Stimulated activated CD8-positive, alpha-beta memory T cell treated with anti-CD3 and anti-CD28 coated beads, Interleukin-2, amount 100 ng/mL, for 48 hours (primary cell): ENCODE measurements at regions not wholly inside any gene's neighbourhood (a gene's known extent, or its start where the extent isn't known, plus 50 kb on each side); places are given as distances from the start of the nearest gene placed in this dataset.
"Not testable (repeated sequence)": the region's sequence is repeated elsewhere in the genome, so short reads cannot be mapped to it uniquely, and the experiment has no call there.

Source experiments
- DNase-seq, 2 donors: peaks; one replicate each; pipeline ENCODE4 v3.0.0-alpha.2; 2020; ENCODE audit warnings: low read depth in 2 of 2

DNA sequence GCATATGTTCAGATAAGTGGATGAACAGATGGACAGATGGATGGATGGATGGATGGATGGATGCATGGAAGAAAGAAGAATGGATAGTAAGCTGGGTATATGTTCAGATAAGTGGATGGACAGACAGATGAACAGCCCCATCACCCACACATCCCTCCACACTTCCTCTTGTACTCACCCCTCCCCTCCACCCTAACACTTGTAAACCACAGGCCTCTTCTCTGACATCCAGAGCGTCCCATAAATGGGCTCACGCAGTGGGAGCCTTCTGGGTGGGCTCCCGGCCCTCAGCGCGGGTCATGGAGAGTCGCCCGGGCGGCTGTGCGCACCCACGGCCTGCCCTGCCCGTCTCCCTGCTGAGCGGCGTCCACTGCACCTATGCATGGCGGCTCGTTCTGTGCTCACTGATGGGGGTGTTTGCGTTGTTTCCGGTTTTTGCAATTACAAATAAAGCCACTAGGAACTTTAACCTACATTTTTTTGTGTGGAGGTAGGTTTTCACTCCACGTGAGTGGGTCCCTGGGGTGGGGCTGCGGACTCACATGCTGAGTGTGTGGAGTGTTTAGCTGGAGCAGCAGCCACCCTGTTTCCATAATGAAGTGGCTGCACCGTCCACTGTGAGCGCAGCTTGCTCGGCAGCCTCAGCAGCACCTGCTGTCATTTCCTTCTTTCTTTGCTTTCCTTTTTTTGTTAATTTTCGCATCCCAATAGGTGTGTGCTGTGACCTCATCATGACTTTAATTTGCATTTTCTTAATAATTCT, 78.8 kb upstream of the SFSWAP start:
- DNase-seq: not testable (repeated sequence)

DNA sequence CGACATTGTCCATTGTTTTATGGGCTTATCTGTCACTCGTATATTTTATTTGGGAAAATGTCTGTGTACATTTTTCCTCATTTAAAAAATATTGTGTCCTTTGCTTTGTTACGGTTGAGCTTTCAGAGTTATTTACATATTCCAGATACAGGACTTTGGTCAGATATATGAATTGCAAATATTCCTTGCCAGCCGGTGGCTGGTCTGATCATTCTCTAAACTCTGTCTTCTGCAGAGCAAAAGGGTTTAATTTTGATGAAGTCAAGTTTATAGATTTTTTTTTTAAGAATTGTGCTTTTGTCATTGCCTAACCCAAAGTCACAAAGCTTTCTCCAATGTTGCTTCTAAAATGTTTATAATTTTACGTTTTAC, 78.3 kb upstream of the SFSWAP start:
- DNase-seq: not testable (repeated sequence)

- not testable (repeated sequence) for DNase-seq
These were observed 77.3 kb upstream of the SFSWAP start for GRCh38 chr12:131633610-131634009.

DNA sequence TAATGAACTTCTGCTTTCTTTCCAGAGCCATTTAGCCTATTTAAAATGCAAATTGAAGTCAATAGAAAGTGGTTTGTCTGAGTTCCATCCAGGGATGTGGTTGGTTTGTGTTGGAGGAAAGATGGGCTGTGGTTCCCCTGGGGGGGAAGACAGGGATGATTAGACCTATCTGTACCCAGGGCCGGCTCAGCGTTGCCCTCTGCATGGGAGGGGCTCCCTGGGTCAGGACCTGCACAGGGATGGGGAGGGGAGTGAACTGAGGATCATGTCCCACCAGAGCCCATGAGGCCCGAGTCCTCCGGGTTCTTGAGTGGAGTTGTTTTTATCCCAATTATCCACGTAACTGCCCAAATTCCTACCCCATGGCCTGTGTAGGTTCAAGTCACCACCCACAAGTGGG, 76.9 kb upstream of the SFSWAP start:
- no peak for DNase-seq

DNA sequence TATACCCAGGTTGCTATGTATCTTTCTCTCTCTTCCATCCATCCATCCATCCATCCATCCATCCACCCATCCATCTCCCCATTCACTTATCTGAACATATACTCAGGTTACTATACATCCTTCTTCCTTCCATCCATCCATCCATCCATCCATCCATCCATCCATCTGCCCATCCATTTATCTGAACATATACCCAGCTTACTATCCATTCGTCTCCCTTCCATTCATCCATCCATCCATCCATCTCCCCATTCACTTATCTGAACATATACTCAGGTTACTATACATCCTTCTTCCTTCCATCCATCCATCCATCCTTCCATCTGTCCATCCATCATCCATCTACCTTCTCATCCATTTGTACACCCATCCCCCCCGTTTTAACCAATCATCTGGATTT, 75.9 kb upstream of the SFSWAP start:
- DNase-seq: not testable (repeated sequence)

GRCh38 chr12:131635491-131636122, 75.3 kb upstream of the SFSWAP start:
- DNase-seq: no peak

DNA sequence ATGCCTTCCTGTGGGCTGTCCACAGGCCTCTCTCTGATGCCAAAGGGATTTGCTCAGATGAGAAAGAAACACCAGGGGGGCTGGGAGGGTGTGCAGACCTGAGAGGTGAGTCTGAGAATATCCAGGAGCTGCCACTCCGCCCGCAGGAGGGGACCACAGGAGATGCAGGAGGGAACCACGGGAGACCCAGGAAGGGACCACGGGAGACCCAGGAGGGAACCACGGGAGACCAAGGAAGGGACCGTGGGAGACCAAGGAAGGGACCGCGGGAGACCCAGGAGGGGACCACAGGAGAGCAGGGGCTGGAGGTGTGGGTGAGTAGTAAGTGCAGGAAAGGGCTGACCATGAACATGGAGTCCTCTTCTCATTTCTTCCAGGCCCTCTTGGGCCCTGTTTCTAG, 74.6 kb upstream of the SFSWAP start:
- DNase-seq: no peak

DNA sequence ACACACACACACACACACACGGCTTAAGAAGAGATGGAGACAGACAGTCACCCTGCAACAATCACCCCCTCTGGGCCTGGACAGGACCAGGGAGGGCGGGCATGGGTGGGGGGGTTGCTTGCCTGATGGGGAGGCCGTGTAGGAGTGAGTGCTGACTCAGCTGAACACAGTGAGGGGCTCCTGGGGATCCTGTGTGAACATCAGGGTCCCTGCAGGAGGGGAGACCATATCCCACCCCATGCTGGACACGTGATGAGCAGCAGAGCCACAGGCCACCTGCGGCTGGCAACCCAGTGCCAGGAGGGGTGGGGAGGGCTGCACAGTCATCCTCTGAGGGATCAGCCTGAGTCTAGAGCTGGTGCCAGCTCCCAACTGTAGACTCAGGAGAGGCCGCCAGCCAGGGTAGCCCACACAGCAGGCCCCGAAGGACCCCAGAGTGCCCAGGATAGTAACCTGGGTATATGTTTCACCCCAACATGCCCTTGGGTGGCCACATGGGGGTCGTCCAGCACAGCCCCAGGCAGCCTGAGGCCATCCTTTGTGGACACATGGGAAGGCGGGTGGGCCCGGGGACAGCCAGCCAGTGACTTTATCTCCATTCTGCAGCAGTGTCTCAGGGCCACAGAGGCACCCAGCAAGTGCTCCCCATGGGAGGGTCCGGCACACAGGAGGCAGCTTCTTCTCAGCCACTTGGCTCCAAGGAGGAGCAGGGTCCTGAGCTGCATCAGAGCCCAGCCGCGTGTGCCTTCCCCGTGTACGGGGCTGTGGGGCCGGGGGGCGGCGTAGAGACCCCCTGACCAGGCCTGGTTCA, 73.7 kb upstream of the SFSWAP start:
- no peak for DNase-seq

DNA sequence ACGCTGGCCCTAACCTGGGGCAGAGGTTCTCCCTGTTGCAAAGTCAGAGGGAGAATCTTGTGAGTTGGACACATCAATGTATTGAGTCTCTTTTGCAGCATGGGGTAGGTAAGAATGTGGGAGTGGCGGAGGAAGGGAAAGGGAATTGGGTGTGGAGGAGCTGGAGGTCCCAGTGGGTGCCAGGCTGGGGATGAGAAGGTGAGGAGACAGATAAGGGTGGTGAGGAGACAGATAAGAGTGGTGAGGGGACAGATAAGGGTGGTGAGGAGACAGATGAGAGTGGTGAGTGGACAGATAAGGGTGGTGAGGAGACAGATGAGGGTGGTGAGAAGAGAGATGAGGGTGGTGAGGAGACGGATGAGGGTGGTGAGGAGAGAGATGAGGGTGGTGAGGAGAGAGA, 72.9 kb upstream of the SFSWAP start:
- no peak for DNase-seq

DNA sequence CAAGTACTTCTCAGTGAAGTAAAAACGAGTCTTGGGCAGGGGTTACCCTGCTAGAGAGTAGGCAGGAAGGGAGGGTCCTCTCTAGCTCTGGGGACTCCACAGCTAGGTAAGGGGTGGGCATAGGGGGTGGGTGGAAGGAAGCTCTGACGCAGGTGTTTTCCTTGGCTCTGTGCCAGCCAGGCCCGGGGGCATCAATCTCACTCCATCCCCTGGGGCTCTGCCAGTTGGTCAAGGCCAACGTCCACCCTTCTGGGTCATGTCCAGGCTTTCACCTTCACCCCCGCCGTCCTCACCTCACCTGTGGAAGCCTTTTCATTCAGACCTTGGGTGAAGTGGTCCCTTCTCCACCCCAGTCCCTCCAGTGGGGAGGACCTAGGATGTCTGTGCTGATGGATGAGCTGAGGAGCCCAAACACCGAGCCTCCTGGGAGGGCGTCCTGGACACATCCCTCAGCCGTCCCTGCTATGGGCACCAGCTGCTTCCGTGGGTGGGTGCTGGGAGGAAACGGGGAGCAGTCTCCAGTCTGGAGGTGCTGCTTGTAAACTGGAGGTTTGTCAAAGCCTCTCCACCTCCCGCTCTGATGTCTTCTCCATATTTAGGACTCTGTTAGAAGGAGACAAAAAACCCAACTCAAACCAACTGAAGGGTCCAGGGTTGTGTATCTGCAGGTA, 71.5 kb upstream of the SFSWAP start:
- no peak for DNase-seq

- DNase-seq: no peak
These were observed 70.4 kb upstream of the SFSWAP start for GRCh38 chr12:131640525-131640924.

GRCh38 chr12:131641315-131641714, 69.6 kb upstream of the SFSWAP start:
- no peak for DNase-seq

DNA sequence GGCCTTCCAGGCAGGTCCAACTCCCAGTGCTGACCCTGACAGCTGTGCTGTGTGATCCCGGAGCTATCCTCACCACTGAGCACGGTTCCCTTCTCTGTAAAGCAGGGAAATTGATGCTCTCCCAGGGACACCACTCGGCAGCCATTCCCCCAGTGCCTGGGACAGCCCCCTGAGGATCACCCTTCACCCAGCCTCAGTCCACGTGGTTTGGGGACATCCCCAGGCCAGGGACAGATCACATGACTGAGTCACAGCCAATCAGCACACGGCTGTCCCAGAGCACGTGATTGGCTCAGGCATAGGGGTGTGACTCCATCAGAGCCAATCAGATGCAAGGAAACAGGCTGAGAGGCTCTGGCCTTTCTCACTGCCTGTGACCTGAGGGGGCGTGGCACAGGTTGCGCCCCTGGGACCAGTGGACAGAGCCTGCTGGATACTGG, 68.8 kb upstream of the SFSWAP start:
- peak in 1 of 2 donors; percentile 12 for DNase-seq

GRCh38 chr12:131642771-131643170, 68.1 kb upstream of the SFSWAP start:
- DNase-seq: no peak

DNA sequence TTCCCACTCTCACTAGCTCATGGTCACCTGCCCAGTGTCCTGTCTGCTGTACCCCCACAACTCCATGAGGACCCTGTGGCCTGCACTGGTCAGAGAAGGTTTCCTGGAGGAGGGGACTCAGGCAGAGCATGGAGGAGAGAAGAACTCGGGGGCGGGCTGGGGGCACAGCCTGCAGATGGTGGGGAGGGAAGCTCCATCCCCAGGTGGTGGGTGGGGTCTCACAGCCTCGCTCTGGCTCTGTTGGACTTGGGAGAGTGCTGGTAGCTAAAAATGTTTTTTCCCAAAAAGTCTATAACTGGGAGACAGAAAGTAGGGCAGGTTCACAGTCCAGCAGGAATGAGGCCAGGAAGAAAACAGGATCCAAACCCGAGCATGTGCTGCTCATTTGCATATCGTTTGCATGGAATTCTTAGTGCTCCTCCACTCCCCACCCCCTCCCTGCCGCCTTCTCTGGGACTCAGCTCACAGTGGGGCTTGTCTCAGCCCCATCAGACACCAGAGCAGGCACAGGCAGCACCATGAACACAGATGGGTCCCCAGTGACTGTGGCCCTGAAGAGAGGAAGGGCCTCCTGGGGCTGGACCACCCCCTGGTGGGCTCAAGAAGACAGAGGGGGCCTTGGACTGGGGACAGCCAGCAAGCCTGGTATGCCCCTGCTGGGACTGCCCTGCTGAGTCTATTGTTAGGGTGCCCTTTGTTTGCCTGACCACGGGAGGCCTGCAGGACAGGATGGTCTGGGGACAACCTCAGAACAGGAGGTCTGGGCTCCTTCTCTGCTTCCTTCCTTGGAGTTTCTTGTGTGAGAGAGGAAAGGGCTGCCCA, 67.0 kb upstream of the SFSWAP start:
- DNase-seq: no peak

- DNase-seq: no peak
These were observed 66.4 kb upstream of the SFSWAP start for GRCh38 chr12:131644481-131644880.

DNA sequence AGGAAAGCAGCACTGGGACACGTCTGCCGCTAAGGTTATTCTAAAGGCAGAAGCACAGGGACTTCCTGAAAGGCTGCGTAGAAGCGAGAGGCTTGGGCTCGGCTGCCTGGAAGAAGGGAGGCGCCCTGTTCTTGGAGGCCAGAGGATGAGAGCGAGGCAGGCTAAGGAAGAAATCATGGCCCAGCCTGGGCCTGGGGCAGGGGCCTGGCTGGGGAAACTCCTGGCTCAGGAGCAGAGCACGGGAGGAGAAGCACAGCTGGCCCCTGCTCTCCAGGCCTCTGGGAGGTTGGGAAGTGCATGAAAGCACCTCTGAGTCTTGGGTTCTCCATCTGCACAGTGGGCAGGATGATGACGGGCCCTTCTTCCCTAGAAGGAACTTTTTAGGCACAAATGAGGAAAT, 66.0 kb upstream of the SFSWAP start:
- DNase-seq: not testable (repeated sequence)

- DNase-seq: not testable (repeated sequence)
These were observed 65.3 kb upstream of the SFSWAP start for GRCh38 chr12:131645557-131645956.

- not testable (repeated sequence) for DNase-seq
These were observed 64.4 kb upstream of the SFSWAP start for GRCh38 chr12:131646444-131646843.

DNA sequence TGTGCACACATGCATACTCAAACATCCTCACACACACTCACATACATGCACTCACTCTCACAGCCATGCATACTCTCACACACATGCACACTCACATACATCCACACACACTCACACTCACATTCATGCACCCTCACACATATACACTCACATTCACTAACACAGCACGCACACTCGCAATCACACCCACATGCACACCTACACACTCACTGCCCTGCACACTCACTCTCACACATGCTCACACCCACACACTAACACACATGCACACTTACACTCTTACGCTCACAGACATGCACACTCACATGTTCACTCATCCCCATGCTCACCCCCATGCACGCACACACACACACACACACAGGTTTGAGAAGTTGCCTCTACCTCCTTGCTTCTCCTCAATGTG, 63.2 kb upstream of the SFSWAP start:
- DNase-seq: no peak
